Fibroblast of mammary gland (primary cell): ENCODE measurements at regions not wholly inside any gene's neighbourhood (a gene's known extent, or its start where the extent isn't known, plus 50 kb on each side); places are given as distances from the start of the nearest gene placed in this dataset.

ENCODE experiments used
- DNase-seq: peaks from one replicate; pipeline ENCODE4 v3.0.0-alpha.2; 2010; ENCODE audit warnings: low read depth
- H3K4me3 ChIP-seq: 2 replicates; pipeline ENCODE4 v1.5.1; 2011; ENCODE audit warnings: low read depth, mild to moderate bottlenecking, low read length, moderate library complexity; ENCODE audit not compliant: control insufficient read depth
- CTCF ChIP-seq: conservative IDR thresholded peaks from 2 replicates; pipeline ENCODE4 v1.5.1; 2011; ENCODE audit warnings: low read depth, low read length, inconsistent platforms; ENCODE audit not compliant: control insufficient read depth, insufficient read depth

- no peak for DNase-seq
- no peak for TF ChIP-seq CTCF
- no peak overlapping the region for H3K4me3 ChIP-seq
These were observed 52.3 kb downstream of the HDGFL1 start for GRCh38 chr6:22621701-22622100.

GRCh38 chr6:22622351-22622750 lies 53.0 kb downstream of the HDGFL1 start:
- DNase-seq, result no peak
- H3K4me3 ChIP-seq, result no peak overlapping the region
- TF ChIP-seq CTCF, result no peak

- no peak for TF ChIP-seq CTCF
- H3K4me3 ChIP-seq, result no peak overlapping the region
- DNase-seq, result no peak
These were observed 53.4 kb downstream of the HDGFL1 start for GRCh38 chr6:22622813-22623212.

GRCh38 chr6:22627644-22628043 lies 58.3 kb downstream of the HDGFL1 start:
- TF ChIP-seq CTCF, result no peak
- no peak for DNase-seq
- no peak overlapping the region for H3K4me3 ChIP-seq

- TF ChIP-seq CTCF, result no peak
- no peak for DNase-seq
- H3K4me3 ChIP-seq, result no peak overlapping the region
These were observed 61.7 kb downstream of the HDGFL1 start for GRCh38 chr6:22631091-22631490.

- TF ChIP-seq CTCF, result no peak
- H3K4me3 ChIP-seq, result no peak overlapping the region
- DNase-seq, result no peak
These were observed 63.3 kb downstream of the HDGFL1 start for GRCh38 chr6:22632581-22633145.

- no peak for DNase-seq
- H3K4me3 ChIP-seq, result no peak overlapping the region
- TF ChIP-seq CTCF, result no peak
These were observed 67.1 kb downstream of the HDGFL1 start for GRCh38 chr6:22636452-22636851.
